Hepatocyte (in vitro differentiated cells): ENCODE measurements at regions not wholly inside any gene's neighbourhood (a gene's known extent, or its start where the extent isn't known, plus 50 kb on each side); places are given as distances from the start of the nearest gene placed in this dataset.

Source experiments
- DNase-seq: peaks from one replicate; pipeline ENCODE4 v3.0.0-alpha.2; 2016; ENCODE audit warnings: low spot score
- H2AFZ ChIP-seq: fragments of 200-600 bp; sonication (generic); 2 replicates; pipeline ENCODE4 v1.6.0; 2016; ENCODE audit warnings: antibody characterized with exemption, mild to moderate bottlenecking
- H3K27ac ChIP-seq: fragments of 200-600 bp; sonication (generic); 2 replicates; pipeline ENCODE4 v1.5.1; 2016; ENCODE audit warnings: mild to moderate bottlenecking
- H3K27me3 ChIP-seq: fragments of 200-600 bp; sonication (generic); 2 replicates; pipeline ENCODE4 v1.6.1; 2016
- H3K36me3 ChIP-seq: fragments of 200-600 bp; sonication (generic); replicated peaks from 2 replicates; pipeline ENCODE4 v1.5.1; 2016; ENCODE audit warnings: low read depth; ENCODE audit not compliant: insufficient read depth
- H3K4me1 ChIP-seq: fragments of 200-600 bp; sonication (generic); 2 replicates; pipeline ENCODE4 v1.5.1; 2016; ENCODE audit warnings: mild to moderate bottlenecking, moderate library complexity; ENCODE audit not compliant: insufficient read depth
- H3K4me2 ChIP-seq: fragments of 200-600 bp; sonication (generic); 2 replicates; pipeline ENCODE4 v1.6.0; 2016
- H3K4me3 ChIP-seq: fragments of 200-600 bp; sonication (generic); 2 replicates; pipeline ENCODE4 v1.5.1; 2016; ENCODE audit warnings: mild to moderate bottlenecking
- H3K79me2 ChIP-seq: fragments of 200-600 bp; sonication (generic); 2 replicates; pipeline ENCODE4 v1.6.0; 2017; ENCODE audit warnings: mild to moderate bottlenecking
- H3K9me2 ChIP-seq: fragments of 200-600 bp; sonication (generic); replicated peaks from 2 replicates; pipeline ENCODE4 v1.6.0; 2017; ENCODE audit warnings: mild to moderate bottlenecking; ENCODE audit not compliant: insufficient read depth
- H3K9me3 ChIP-seq: fragments of 200-600 bp; sonication (generic); 2 replicates; pipeline ENCODE4 v1.5.1; 2016; ENCODE audit warnings: low read depth, mild to moderate bottlenecking
- H4K20me1 ChIP-seq: fragments of 200-600 bp; sonication (generic); 2 replicates; pipeline ENCODE4 v1.6.0; 2016; ENCODE audit warnings: mild to moderate bottlenecking; ENCODE audit not compliant: insufficient read depth, poor library complexity, severe bottlenecking
- EZH2 ChIP-seq: fragments of 200-600 bp; sonication (generic); IDR thresholded peaks from 2 replicates; pipeline ENCODE4 v1.6.1; 2016; ENCODE audit warnings: antibody characterized with exemption, mild to moderate bottlenecking, borderline replicate concordance
- EZH2phosphoT487 ChIP-seq: fragments of 200-600 bp; sonication (generic); IDR thresholded peaks from one replicate; pipeline ENCODE4 v1.6.1; 2018; ENCODE audit warnings: antibody characterized with exemption, mild to moderate bottlenecking, low read depth, moderate library complexity; ENCODE audit not compliant: unreplicated experiment, severe bottlenecking
- WGBS: methylation state at CpG from one replicate; pipeline ENCODE4 v1.1.6; 2016; ENCODE audit warnings: low lambda C conversion rate; ENCODE audit errors: missing lambda C conversion rate; 5-methylcytosine and 5-hydroxymethylcytosine counted together
- TF ChIP-seq, protein P1 (sequence below): fragments of 200-600 bp; sonication (generic); IDR thresholded peaks from 2 replicates; pipeline ENCODE4 v1.5.1; 2016; ENCODE audit warnings: antibody characterized with exemption, mild to moderate bottlenecking; ENCODE audit not compliant: poor library complexity

DNA sequence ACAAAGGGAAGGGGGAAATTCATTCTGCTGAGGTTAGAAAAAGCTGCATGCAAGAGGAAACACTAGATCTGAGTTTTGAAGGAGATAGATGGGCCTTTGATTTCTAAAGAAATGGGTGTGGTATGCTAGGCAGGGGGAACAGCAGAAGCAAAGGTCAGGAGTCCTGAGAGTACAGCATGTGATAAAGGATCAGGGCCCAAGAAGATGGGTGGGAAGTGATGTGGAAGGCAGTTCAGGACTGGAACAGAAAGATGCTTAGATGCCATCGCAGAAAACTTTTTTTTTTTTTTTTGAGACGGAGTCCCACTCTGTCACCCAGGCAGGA lies 126.2 kb downstream of the ALDH8A1 start:
- TF ChIP-seq EZH2phosphoT487 (no peak), EZH2 (no peak)
- TF ChIP-seq, protein P1, sequence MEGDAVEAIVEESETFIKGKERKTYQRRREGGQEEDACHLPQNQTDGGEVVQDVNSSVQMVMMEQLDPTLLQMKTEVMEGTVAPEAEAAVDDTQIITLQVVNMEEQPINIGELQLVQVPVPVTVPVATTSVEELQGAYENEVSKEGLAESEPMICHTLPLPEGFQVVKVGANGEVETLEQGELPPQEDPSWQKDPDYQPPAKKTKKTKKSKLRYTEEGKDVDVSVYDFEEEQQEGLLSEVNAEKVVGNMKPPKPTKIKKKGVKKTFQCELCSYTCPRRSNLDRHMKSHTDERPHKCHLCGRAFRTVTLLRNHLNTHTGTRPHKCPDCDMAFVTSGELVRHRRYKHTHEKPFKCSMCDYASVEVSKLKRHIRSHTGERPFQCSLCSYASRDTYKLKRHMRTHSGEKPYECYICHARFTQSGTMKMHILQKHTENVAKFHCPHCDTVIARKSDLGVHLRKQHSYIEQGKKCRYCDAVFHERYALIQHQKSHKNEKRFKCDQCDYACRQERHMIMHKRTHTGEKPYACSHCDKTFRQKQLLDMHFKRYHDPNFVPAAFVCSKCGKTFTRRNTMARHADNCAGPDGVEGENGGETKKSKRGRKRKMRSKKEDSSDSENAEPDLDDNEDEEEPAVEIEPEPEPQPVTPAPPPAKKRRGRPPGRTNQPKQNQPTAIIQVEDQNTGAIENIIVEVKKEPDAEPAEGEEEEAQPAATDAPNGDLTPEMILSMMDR, result no peak
- Histone ChIP-seq H3K36me3 (no peaks in the 10 kb centered on the region), H2AFZ (no peak overlapping the region), H3K4me2 (no peak overlapping the region), H3K27me3 (no peaks in the 10 kb centered on the region), H3K9me3 (no peaks in the 10 kb centered on the region), H3K27ac (peak overlapping the region; percentile 14), H3K79me2 (no peaks in the 10 kb centered on the region), H3K9me2 (no peaks in the 10 kb centered on the region), H4K20me1 (no peaks in the 10 kb centered on the region), H3K4me1 (peaks cover 23% of the 10 kb centered on the region), H3K4me3 (no peak overlapping the region)
- no peak for DNase-seq
- WGBS, result 100% methylated on average over 2 of the region's 2 CpGs

DNA sequence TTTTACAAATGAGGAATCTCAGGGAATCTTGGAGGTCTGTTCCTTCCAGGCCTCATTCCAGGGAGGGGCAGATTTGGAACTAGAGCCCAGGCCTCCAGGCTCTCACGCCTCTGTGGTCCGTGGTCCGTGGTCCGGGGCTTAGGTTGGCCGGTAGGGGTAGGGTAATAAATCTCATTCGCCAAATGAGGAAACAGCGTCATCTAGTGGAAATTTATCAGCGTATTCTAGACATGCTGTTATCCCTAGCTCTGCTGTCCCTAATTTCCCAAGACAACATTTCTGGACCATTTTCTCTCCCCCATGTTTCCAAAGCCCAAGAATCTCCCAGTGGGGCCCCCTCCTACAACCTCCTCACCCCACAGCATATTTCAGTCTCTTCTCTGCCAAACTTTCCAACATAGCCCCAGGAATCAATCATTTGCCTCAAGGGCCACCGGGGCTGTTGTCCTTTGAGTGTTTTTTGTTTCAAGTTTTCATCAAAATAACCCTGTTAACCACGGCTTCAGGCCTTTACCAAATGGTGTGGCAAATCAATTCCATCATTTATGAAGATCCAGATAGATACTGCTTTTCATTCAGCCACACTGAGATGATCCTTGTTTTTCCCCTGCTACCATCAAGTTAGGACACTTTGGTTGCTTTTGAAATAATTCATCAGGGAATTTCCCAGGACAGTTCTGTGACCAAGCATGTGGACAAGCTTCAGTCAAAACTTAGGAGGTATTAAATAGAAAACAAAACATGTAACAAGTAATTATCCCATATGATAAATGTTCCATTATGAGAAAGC lies 126.8 kb downstream of the ALDH8A1 start:
- no peaks in the 10 kb centered on the region for H3K9me3 ChIP-seq
- H4K20me1 ChIP-seq, result no peaks in the 10 kb centered on the region
- no peaks in the 10 kb centered on the region for H3K36me3 ChIP-seq
- peak overlapping the region; percentile 57 for H3K27ac ChIP-seq
- H3K27me3 ChIP-seq, result no peaks in the 10 kb centered on the region
- 15% methylated on average over 10 of the region's 10 CpGs for whole genome bisulfite sequencing
- TF ChIP-seq EZH2phosphoT487, result no peak
- TF ChIP-seq, protein P1, result peak; percentile 94
- H3K4me3 ChIP-seq, result no peak overlapping the region
- H3K9me2 ChIP-seq, result no peaks in the 10 kb centered on the region
- peak; percentile 89 for DNase-seq
- H3K4me2 ChIP-seq, result peak overlapping the region; percentile 53
- H3K4me1 ChIP-seq, result peaks cover 23% of the 10 kb centered on the region
- no peak overlapping the region for H2AFZ ChIP-seq
- H3K79me2 ChIP-seq, result no peaks in the 10 kb centered on the region

DNA sequence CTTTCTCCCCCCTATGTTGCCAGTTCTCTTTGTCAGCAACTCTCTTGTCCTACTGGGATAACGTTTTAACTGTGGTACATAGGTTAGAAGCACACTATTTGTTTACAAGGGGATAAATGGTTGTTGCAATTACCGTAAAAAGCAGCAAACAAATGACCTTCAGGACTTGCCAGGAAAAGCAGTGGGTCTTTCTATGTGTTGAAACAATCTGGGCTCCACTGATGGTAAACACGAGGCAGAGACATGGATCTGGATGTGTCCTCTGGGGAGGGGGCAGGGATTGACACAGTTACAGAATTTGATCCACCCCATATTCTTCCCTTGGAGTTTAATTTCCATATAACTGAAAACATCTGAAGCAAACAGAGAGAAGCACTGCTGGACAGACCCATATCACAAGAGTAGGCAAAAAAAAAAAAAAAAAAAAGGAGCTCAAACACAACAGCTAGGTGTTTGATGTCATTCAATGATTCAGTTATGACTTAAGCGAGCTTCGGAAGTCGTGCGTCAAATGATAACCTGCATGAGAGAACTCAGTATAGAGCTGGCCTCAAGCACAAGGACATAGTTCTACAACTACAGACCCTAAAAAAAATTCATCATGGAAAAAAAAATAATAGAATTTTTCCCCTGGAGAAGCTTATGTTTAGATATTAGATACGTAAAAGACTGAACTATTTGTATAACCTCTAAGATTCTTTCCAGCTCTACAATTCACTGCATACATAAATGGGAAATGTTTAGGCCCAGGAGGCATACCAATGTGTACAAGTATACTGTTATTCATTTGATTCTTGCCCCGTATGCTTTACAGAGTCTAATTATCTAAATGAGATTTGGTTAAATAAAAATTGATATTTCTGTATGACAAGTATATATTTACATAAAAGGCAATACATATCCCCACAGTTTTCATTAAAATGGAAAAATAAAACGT lies 127.7 kb downstream of the ALDH8A1 start:
- TF ChIP-seq EZH2phosphoT487, result no peak
- TF ChIP-seq, protein P1, result no peak
- Histone ChIP-seq H3K9me2 (no peaks in the 10 kb centered on the region), H4K20me1 (no peaks in the 10 kb centered on the region), H3K4me2 (peak overlapping the region; percentile 53), H2AFZ (no peak overlapping the region), H3K4me1 (peaks cover 23% of the 10 kb centered on the region), H3K79me2 (no peaks in the 10 kb centered on the region), H3K27me3 (no peaks in the 10 kb centered on the region), H3K4me3 (no peak overlapping the region), H3K9me3 (no peaks in the 10 kb centered on the region), H3K36me3 (no peaks in the 10 kb centered on the region), H3K27ac (peak overlapping the region; percentile 57)
- whole genome bisulfite sequencing, result 46% methylated on average over 10 of the region's 10 CpGs
- DNase-seq, result no peak
